ENCODE measurements at regions not wholly inside any gene's neighbourhood (a gene's known extent, or its start where the extent isn't known, plus 50 kb on each side); places are given as distances from the start of the nearest gene placed in this dataset.

DNA sequence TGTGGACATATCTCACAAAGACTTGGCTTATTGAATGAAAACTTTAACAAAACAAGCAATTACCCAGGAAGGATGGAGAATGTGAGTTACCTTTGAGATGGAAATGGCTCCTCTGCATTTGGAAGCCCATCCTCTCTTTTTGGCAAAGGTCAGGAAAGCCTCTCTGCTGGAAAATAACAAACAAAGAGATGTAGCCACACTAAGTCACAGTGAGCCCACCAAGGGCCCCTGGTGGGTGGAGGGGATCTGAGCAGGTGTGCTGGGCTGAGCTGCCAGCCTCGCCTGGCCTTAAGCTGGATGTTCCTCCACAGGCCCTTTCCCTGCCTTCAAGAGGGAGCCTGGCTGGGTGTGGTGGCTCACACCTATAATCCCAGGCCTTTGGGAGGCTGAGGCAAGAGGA lies 269.2 kb downstream of the HNRNPD start:
- TF ChIP-seq, protein P1, sequence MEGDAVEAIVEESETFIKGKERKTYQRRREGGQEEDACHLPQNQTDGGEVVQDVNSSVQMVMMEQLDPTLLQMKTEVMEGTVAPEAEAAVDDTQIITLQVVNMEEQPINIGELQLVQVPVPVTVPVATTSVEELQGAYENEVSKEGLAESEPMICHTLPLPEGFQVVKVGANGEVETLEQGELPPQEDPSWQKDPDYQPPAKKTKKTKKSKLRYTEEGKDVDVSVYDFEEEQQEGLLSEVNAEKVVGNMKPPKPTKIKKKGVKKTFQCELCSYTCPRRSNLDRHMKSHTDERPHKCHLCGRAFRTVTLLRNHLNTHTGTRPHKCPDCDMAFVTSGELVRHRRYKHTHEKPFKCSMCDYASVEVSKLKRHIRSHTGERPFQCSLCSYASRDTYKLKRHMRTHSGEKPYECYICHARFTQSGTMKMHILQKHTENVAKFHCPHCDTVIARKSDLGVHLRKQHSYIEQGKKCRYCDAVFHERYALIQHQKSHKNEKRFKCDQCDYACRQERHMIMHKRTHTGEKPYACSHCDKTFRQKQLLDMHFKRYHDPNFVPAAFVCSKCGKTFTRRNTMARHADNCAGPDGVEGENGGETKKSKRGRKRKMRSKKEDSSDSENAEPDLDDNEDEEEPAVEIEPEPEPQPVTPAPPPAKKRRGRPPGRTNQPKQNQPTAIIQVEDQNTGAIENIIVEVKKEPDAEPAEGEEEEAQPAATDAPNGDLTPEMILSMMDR (IDR thresholded peaks at IDR 0.05; ENCODE audit: control extremely low read depth, extremely low read depth) = no peak
- Histone ChIP-seq H3K36me3 (ENCODE audit: control insufficient read depth in 4 of 4, insufficient read depth in 4 of 4, low read length in 4 of 4) (no peaks in the 10 kb centered on the region), H3K9me3 (ENCODE audit: control insufficient read depth in 4 of 4, insufficient read depth in 3 of 4, low read length in 3 of 4) (no peaks in the 10 kb centered on the region), H3K4me3 (no peak overlapping the region), H3K9ac (ENCODE audit: insufficient read depth in 1 of 2, low read length in 2 of 2) (no peak overlapping the region), H3K4me1 (ENCODE audit: control insufficient read depth in 5 of 5, insufficient read depth in 5 of 5, low read length in 5 of 5) (no peaks in the 10 kb centered on the region), H3K27ac (ENCODE audit: low read depth in 1 of 2, low read length in 1 of 2) (no peak overlapping the region), H3K27me3 (ENCODE audit: control insufficient read depth in 3 of 3, insufficient read depth in 3 of 3, low read length in 2 of 3) (no peaks in the 10 kb centered on the region)
- ATAC-seq (ENCODE audit: insufficient read depth, low FRiP score) (no peak), DNase-seq (no peak)
- 100% methylated on average over 1 of the region's 1 CpG for WGBS, 2 donors

DNA sequence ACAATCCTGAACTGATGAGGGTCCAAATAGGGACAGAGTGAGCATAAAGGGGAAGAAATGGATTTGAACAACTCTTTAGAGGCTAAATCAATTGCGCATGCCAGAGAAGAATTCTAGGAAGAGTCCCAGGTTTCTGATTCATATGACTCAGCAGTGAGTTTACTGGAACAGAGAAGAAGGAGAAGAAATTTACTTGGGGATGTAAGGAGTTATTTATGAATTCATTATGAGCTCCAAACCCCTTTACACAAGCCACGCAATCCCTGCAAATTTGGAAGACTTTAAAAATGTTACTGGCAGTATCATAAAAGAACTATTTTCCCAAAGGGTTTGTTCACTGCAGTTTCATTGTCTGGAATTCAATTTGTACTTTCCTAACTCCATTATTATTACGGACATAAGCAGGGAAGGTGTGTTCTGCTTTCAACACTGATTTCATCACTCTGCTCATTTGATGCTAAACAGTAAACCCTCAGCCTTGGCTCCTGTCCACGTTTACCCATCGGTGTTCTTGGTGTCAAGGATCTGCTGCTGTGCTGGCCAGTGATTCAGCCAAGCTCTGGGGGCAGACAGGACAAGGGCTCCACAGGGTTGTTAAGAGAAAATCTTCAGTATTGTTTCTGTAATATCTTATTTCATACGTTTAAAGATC lies 273.7 kb downstream of the HNRNPD start:
- Histone ChIP-seq H3K4me3 (no peak overlapping the region), H3K4me1 (ENCODE audit: control insufficient read depth in 5 of 5, insufficient read depth in 5 of 5, low read length in 5 of 5) (no peaks in the 10 kb centered on the region), H3K36me3 (ENCODE audit: control insufficient read depth in 4 of 4, insufficient read depth in 4 of 4, low read length in 4 of 4) (no peaks in the 10 kb centered on the region), H3K9ac (ENCODE audit: insufficient read depth in 1 of 2, low read length in 2 of 2) (no peak overlapping the region), H3K27ac (ENCODE audit: low read depth in 1 of 2, low read length in 1 of 2) (no peak overlapping the region), H3K9me3 (ENCODE audit: control insufficient read depth in 4 of 4, insufficient read depth in 3 of 4, low read length in 3 of 4) (no peaks in the 10 kb centered on the region), H3K27me3 (ENCODE audit: control insufficient read depth in 3 of 3, insufficient read depth in 3 of 3, low read length in 2 of 3) (no peaks in the 10 kb centered on the region)
- DNase-seq (peak in 1 of 3 donors; percentile 2), ATAC-seq (ENCODE audit: insufficient read depth, low FRiP score) (no peak)
- WGBS, 2 donors = 68 to 72% methylated on average over 6 of the region's 6 CpGs
- TF ChIP-seq, protein P1 (IDR thresholded peaks at IDR 0.05; ENCODE audit: control extremely low read depth, extremely low read depth) = no peak

DNA sequence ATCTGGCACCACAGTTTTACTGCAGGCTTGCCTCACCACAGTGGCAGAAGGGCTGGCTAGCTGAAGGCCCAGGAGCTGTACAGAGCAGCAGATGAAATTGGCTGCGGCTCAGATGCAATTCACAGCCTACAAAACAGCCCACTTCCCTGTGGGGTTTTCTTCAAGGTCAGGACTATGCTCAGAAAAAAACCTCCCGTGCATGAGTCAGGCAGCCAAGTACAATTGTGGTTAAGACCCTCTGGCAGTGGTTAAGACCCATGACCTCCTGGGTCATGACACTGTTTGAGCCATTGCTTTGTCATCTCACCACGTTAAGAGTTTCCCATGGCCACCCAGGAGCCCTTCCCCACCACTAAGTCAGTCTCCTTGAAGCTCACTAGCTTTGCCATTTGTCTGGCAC lies 276.3 kb downstream of the HNRNPD start:
- Histone ChIP-seq H3K27ac (ENCODE audit: low read depth in 1 of 2, low read length in 1 of 2) (no peak overlapping the region), H3K4me3 (no peak overlapping the region), H3K4me1 (ENCODE audit: control insufficient read depth in 5 of 5, insufficient read depth in 5 of 5, low read length in 5 of 5) (no peaks in the 10 kb centered on the region), H3K9ac (ENCODE audit: insufficient read depth in 1 of 2, low read length in 2 of 2) (no peak overlapping the region), H3K9me3 (ENCODE audit: control insufficient read depth in 4 of 4, insufficient read depth in 3 of 4, low read length in 3 of 4) (no peaks in the 10 kb centered on the region), H3K36me3 (ENCODE audit: control insufficient read depth in 4 of 4, insufficient read depth in 4 of 4, low read length in 4 of 4) (no peaks in the 10 kb centered on the region), H3K27me3 (ENCODE audit: control insufficient read depth in 3 of 3, insufficient read depth in 3 of 3, low read length in 2 of 3) (no peaks in the 10 kb centered on the region)
- ATAC-seq (ENCODE audit: insufficient read depth, low FRiP score) (no peak), DNase-seq (no peak)
- TF ChIP-seq, protein P1 (IDR thresholded peaks at IDR 0.05; ENCODE audit: control extremely low read depth, extremely low read depth) = no peak
- WGBS, 2 donors = 47 to 49% methylated on average over 3 of the region's 3 CpGs

DNA sequence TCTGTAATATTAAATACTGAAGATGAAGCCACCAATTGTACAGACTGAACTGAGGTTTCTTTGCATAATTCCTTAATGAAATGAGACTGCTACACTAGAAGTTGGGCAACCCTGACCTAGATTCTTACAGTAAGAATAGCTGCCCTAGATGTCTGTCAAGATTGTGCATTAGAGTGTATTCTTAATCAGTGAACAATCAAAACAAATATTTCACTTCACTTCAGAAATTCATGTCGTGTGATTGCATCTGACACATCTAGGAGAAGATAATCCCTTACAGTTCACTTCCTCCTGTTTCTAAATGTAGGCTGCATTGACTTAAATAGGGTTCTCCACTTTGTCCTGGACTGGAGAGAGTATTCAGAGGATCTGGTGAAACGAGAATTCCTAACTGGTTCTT lies 283.1 kb downstream of the HNRNPD start:
- Histone ChIP-seq H3K4me1 (ENCODE audit: control insufficient read depth in 5 of 5, insufficient read depth in 5 of 5, low read length in 5 of 5) (no peaks in the 10 kb centered on the region), H3K27me3 (ENCODE audit: control insufficient read depth in 3 of 3, insufficient read depth in 3 of 3, low read length in 2 of 3) (no peaks in the 10 kb centered on the region), H3K27ac (ENCODE audit: low read depth in 1 of 2, low read length in 1 of 2) (no peak overlapping the region), H3K36me3 (ENCODE audit: control insufficient read depth in 4 of 4, insufficient read depth in 4 of 4, low read length in 4 of 4) (no peaks in the 10 kb centered on the region), H3K9ac (ENCODE audit: insufficient read depth in 1 of 2, low read length in 2 of 2) (no peak overlapping the region), H3K4me3 (no peak overlapping the region), H3K9me3 (ENCODE audit: control insufficient read depth in 4 of 4, insufficient read depth in 3 of 4, low read length in 3 of 4) (peaks cover 0 to 2% (median 0%) of the 10 kb centered on the region in 4 donors)
- ATAC-seq (ENCODE audit: insufficient read depth, low FRiP score) (no peak), DNase-seq (no peak)
- 41 to 62% methylated on average over 2 of the region's 2 CpGs for WGBS, 2 donors
- TF ChIP-seq, protein P1 (IDR thresholded peaks at IDR 0.05; ENCODE audit: control extremely low read depth, extremely low read depth) = no peak
